PC-3 (cell line): ENCODE measurements at regions not wholly inside any gene's neighbourhood (a gene's known extent, or its start where the extent isn't known, plus 50 kb on each side); places are given as distances from the start of the nearest gene placed in this dataset.

Source experiments
- ATAC-seq: fragments of 200-7000 bp; cut with Tn5 transposase; 2 replicates; pipeline ENCODE4 v1.9.1; 2020; ENCODE audit warnings: mild to moderate bottlenecking, moderate library complexity
- BruUV-seq: library from RNA; stranded (reverse); fragments of 400-500 nt; replicated peaks from 2 replicates; lab custom pipeline; 2021; lab: Mats Ljungman, UMichigan
- CTCF ChIA-PET: fragments of 300-600 bp; sonication (Branson Sonifier 250); formaldehyde crosslinking; loops from one replicate; lab custom pipeline; 2022; ENCODE audit warnings: antibody characterized with exemption; lab: Charles Lee
- POLR2A ChIA-PET: fragments of 300-600 bp; sonication (Branson Sonifier 250); formaldehyde crosslinking; loops from one replicate; lab custom pipeline; 2022; ENCODE audit warnings: antibody characterized with exemption; ENCODE audit not compliant: unreplicated experiment; lab: Charles Lee
- DNase-seq: peaks from one replicate; pipeline ENCODE4 v3.0.0-alpha.2; 2015
- H2AFZ ChIP-seq: fragments of 300-600 bp; sonication (generic); 2 replicates; pipeline ENCODE4 v1.6.0; 2016; ENCODE audit warnings: antibody characterized with exemption, low read length
- H3F3A ChIP-seq: fragments of 300-600 bp; sonication (generic); one replicate; pipeline ENCODE4 v1.6.0; 2017; ENCODE audit warnings: antibody characterized with exemption, low read length, control low read depth, mild to moderate bottlenecking; ENCODE audit not compliant: unreplicated experiment
- H3K27ac ChIP-seq: fragments of 300-600 bp; sonication (generic); 2 replicates; pipeline ENCODE4 v1.5.1; 2016; ENCODE audit warnings: mild to moderate bottlenecking, low read length
- H3K27me3 ChIP-seq: fragments of 300-600 bp; sonication (generic); 2 replicates; pipeline ENCODE4 v1.6.1; 2016; ENCODE audit warnings: low read length, mixed read lengths
- H3K36me3 ChIP-seq: fragments of 300-600 bp; sonication (generic); 2 replicates; pipeline ENCODE4 v1.6.1; 2016; ENCODE audit warnings: low read depth, mixed run types, low read length, mixed read lengths
- H3K4me1 ChIP-seq: fragments of 300-600 bp; sonication (generic); 2 replicates; pipeline ENCODE4 v1.5.1; 2016; ENCODE audit warnings: low read length; ENCODE audit not compliant: insufficient read depth
- H3K4me2 ChIP-seq: fragments of 300-600 bp; sonication (generic); 2 replicates; pipeline ENCODE4 v1.6.0; 2016; ENCODE audit warnings: low read length
- H3K4me3 ChIP-seq: fragments of 300-600 bp; sonication (generic); 2 replicates; pipeline ENCODE4 v1.5.1; 2016; ENCODE audit warnings: mild to moderate bottlenecking, low read length, mixed read lengths
- H3K79me2 ChIP-seq: fragments of 300-600 bp; sonication (generic); 2 replicates; pipeline ENCODE4 v1.6.1; 2017; ENCODE audit warnings: low read length, mixed read lengths
- H3K9ac ChIP-seq: fragments of 300-600 bp; sonication (generic); 2 replicates; pipeline ENCODE4 v1.6.0; 2016; ENCODE audit warnings: mild to moderate bottlenecking, low read length
- H3K9me2 ChIP-seq: fragments of 300-600 bp; sonication (generic); replicated peaks from 2 replicates; pipeline ENCODE4 v1.6.1; 2016; ENCODE audit warnings: mixed run types, low read length, mixed read lengths
- H3K9me3 ChIP-seq: fragments of 300-600 bp; sonication (generic); 2 replicates; pipeline ENCODE4 v1.6.1; 2016; ENCODE audit warnings: low read length, mixed read lengths
- H4K20me1 ChIP-seq: fragments of 300-600 bp; sonication (generic); 2 replicates; pipeline ENCODE4 v1.6.1; 2016; ENCODE audit warnings: low read length, mixed read lengths
- CTCF ChIP-seq: fragments of 300-600 bp; sonication (generic); conservative IDR thresholded peaks from 2 replicates; pipeline ENCODE4 v1.5.1; 2017; ENCODE audit warnings: antibody characterized with exemption, low read depth, mild to moderate bottlenecking, low read length
- EZH2 ChIP-seq: fragments of 300-600 bp; sonication (generic); IDR thresholded peaks from one replicate; pipeline ENCODE4 v1.6.1; 2017; ENCODE audit warnings: antibody characterized with exemption, mild to moderate bottlenecking, low read length; ENCODE audit not compliant: unreplicated experiment
- EZH2phosphoT487 ChIP-seq: fragments of 300-600 bp; sonication (generic); IDR thresholded peaks from 2 replicates; pipeline ENCODE4 v1.6.1; 2018; ENCODE audit warnings: mild to moderate bottlenecking, antibody characterized with exemption, low read length, borderline replicate concordance
- intact Hi-C: fragments of 100-400 bp; cut with micrococcal nuclease; formaldehyde crosslinking; loops from 2 replicates; pipeline ENCODE4 v1.9.0; 2023

- Histone ChIP-seq H3K4me1 (peaks cover 49% of the 10 kb centered on the region), H3K9ac (no peak overlapping the region), H3K4me2 (no peak overlapping the region), H3K9me3 (no peaks in the 10 kb centered on the region), H3F3A (no peaks in the 10 kb centered on the region), H3K27ac (no peak overlapping the region), H3K9me2 (no peaks in the 10 kb centered on the region), H3K79me2 (no peaks in the 10 kb centered on the region), H3K27me3 (no peaks in the 10 kb centered on the region), H4K20me1 (no peaks in the 10 kb centered on the region), H2AFZ (no peak overlapping the region), H3K4me3 (no peak overlapping the region), H3K36me3 (no peaks in the 10 kb centered on the region)
- BruUV-seq, result no TSS peak
- no peak for TF ChIP-seq CTCF
- no peak for TF ChIP-seq EZH2
- no peak for TF ChIP-seq EZH2phosphoT487
- ATAC-seq (0 out of 2 replicates have a peak, but pooled peaks have one; percentile 24), DNase-seq (no peak)
- ChIA-PET POLR2A (no interaction called here), CTCF (no interaction called here)
- intact Hi-C loops, result no loop called here
Measured at GRCh38 chr7:41118486-41118885, 584.4 kb downstream of the INHBA start.

- ChIA-PET POLR2A (no interaction called here), CTCF (no interaction called here)
- Histone ChIP-seq H2AFZ (0 out of 2 replicates have a peak overlapping the region, but pooled peaks have one; percentile 9), H3K4me2 (0 out of 2 replicates have a peak overlapping the region, but pooled peaks have one; percentile 16), H3K9me2 (no peaks in the 10 kb centered on the region), H3K9ac (peak overlapping the region; percentile 50), H3K4me1 (peaks cover 49% of the 10 kb centered on the region), H3K4me3 (no peak overlapping the region), H3K79me2 (no peaks in the 10 kb centered on the region), H3K27me3 (no peaks in the 10 kb centered on the region), H3K27ac (peak overlapping the region; percentile 89), H4K20me1 (no peaks in the 10 kb centered on the region), H3K9me3 (no peaks in the 10 kb centered on the region), H3K36me3 (no peaks in the 10 kb centered on the region), H3F3A (no peaks in the 10 kb centered on the region)
- ATAC-seq (no peak), DNase-seq (no peak)
- no TSS peak for BruUV-seq
- intact Hi-C loops, result no loop called here
- no peak for TF ChIP-seq EZH2phosphoT487
Measured at GRCh38 chr7:41117431-41117830, 585.5 kb downstream of the INHBA start.

GRCh38 chr7:41116817-41117216 lies 586.1 kb downstream of the INHBA start:
- Histone ChIP-seq H3F3A (no peaks in the 10 kb centered on the region), H3K4me3 (no peak overlapping the region), H4K20me1 (no peaks in the 10 kb centered on the region), H3K36me3 (no peaks in the 10 kb centered on the region), H2AFZ (0 out of 2 replicates have a peak overlapping the region, but pooled peaks have one; percentile 9), H3K79me2 (no peaks in the 10 kb centered on the region), H3K9me2 (no peaks in the 10 kb centered on the region), H3K9me3 (no peaks in the 10 kb centered on the region), H3K4me2 (peak overlapping the region; percentile 16; the same call in 1 of the 2 replicates), H3K9ac (peak overlapping the region; percentile 50), H3K27me3 (no peaks in the 10 kb centered on the region), H3K4me1 (peaks cover 46% of the 10 kb centered on the region), H3K27ac (peak overlapping the region; percentile 89)
- CTCF ChIA-PET, result no interaction called here
- intact Hi-C loops, result no loop called here
- BruUV-seq, result no TSS peak
- TF ChIP-seq EZH2phosphoT487 (no peak), CTCF (no peak), EZH2 (no peak)
- ATAC-seq, result peak; percentile 67
- POLR2A ChIA-PET, result interaction anchor here (0.7 kb wide), 1 partner anchor 25 kb away, joined by 6 read pairs; no protein-coding TSS in a partner anchor
- DNase-seq, result peak; percentile 81
